Choroid plexus epithelial cell (primary cell): ENCODE measurements at regions not wholly inside any gene's neighbourhood (a gene's known extent, or its start where the extent isn't known, plus 50 kb on each side); places are given as distances from the start of the nearest gene placed in this dataset.

Experiments
- DNase-seq: peaks from one replicate; pipeline ENCODE4 v3.0.0-alpha.2; 2010; ENCODE audit warnings: low read depth
- H3K4me3 ChIP-seq: 2 replicates; pipeline ENCODE4 v1.5.1; 2011; ENCODE audit warnings: low read depth, mild to moderate bottlenecking, control low read depth, low read length, moderate library complexity
- TF ChIP-seq, protein P1 (sequence below): conservative IDR thresholded peaks from 2 replicates; pipeline ENCODE4 v1.5.1; 2011; ENCODE audit warnings: low read depth, mild to moderate bottlenecking, control low read depth, inconsistent platforms, low read length, moderate library complexity

DNA sequence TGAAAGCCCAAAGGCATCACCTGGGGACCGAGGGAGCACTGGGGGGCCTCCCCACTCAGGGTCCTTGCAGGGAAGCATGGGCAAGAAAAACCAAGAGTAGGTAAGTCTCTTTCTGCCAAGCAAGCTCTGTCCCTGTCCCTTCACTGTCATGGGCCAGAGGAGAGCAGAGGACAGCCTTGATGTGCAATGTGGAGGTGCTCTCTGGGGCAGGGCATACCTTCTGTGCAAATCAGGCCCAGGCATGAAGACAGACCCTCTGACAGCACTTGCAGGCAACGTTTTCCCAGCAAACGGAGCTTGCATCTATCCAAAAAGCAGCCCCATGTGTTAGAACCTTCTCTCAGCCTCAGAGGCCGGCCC, 192.5 kb upstream of the PWP1 start:
- H3K4me3 ChIP-seq = no peak overlapping the region
- no peak for DNase-seq
- TF ChIP-seq, protein P1, sequence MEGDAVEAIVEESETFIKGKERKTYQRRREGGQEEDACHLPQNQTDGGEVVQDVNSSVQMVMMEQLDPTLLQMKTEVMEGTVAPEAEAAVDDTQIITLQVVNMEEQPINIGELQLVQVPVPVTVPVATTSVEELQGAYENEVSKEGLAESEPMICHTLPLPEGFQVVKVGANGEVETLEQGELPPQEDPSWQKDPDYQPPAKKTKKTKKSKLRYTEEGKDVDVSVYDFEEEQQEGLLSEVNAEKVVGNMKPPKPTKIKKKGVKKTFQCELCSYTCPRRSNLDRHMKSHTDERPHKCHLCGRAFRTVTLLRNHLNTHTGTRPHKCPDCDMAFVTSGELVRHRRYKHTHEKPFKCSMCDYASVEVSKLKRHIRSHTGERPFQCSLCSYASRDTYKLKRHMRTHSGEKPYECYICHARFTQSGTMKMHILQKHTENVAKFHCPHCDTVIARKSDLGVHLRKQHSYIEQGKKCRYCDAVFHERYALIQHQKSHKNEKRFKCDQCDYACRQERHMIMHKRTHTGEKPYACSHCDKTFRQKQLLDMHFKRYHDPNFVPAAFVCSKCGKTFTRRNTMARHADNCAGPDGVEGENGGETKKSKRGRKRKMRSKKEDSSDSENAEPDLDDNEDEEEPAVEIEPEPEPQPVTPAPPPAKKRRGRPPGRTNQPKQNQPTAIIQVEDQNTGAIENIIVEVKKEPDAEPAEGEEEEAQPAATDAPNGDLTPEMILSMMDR = no peak

DNA sequence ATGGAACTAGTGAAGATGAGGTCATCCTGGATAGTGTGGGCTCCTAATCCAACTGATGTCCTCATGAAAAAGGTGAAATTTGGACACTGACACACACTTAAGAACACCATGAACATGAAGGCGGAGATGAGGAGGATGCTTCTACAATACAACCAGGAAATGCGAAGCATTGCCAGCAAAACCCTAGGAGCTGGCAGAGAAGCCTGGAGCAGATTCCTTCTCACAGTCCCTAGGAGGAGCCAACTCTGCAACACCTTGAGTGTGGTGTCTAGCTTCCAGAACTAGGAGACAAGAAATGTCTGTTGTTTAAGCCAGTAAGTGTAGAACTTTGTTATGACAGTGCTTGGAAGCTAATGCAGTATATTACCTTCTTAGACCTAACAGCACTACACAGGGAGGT, 191.9 kb upstream of the PWP1 start:
- H3K4me3 ChIP-seq = no peak overlapping the region
- TF ChIP-seq, protein P1 = no peak
- DNase-seq = no peak

DNA sequence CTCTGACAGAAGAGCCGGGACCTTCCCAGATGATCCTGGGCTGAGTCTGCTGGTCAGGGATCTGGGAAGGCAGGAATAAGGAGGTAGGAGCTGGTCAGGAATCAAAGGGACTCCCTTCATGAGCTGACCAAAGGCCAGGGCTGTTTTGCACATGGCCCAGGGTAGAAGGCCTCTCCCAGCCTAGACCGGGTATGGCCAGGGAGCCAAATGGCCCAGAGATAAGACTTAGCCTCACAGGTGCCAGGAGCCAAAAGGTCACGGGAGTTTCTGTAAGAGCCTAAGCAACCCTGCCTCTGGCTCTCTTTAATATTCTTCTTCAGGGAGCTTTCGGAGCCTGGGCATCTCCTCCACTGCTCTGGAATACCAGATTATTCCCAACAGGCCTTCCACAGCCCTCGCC, 191.3 kb upstream of the PWP1 start:
- TF ChIP-seq, protein P1 = no peak
- H3K4me3 ChIP-seq = no peak overlapping the region
- no peak for DNase-seq

DNA sequence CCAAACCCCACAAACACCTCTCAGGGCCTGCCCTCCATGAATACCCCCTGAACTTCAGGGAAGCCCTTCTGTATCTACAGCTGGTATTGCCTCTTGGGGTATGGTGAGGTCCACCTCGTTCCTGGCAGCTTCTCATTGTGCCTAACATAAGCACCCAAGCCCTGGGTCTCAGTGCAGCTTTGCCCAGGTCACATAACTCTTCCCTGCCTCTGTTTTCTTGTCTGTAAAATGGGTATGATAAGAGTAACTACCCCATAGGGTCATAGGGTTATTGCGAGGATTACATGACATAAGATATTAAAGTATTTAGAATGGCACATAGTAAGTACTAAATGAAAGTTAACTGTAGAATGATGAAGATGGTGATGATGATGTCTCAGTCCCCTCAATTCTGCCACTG, 190.0 kb upstream of the PWP1 start:
- H3K4me3 ChIP-seq = no peak overlapping the region
- DNase-seq = no peak
- TF ChIP-seq, protein P1 = no peak

DNA sequence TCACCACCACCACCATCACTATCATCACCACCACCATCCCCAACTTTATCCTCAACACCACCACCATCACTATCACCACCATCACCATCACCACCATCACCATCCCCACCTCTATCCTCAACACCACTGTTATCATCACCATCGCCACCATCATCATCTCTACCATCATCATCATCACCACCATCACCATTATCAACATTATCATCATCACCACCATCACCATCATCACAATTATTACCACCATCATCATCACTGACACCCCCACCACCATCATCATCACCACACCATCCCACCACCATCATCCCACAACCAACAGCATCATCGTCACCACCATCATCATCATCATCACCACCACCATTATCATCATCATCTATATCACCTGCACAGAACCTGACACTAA, 188.4 kb upstream of the PWP1 start:
- no peak overlapping the region for H3K4me3 ChIP-seq
- DNase-seq = no peak
- TF ChIP-seq, protein P1 = no peak

GRCh38 chr12:107500307-107500706, 185.3 kb upstream of the PWP1 start:
- TF ChIP-seq, protein P1 = no peak
- H3K4me3 ChIP-seq = no peak overlapping the region
- DNase-seq = no peak

DNA sequence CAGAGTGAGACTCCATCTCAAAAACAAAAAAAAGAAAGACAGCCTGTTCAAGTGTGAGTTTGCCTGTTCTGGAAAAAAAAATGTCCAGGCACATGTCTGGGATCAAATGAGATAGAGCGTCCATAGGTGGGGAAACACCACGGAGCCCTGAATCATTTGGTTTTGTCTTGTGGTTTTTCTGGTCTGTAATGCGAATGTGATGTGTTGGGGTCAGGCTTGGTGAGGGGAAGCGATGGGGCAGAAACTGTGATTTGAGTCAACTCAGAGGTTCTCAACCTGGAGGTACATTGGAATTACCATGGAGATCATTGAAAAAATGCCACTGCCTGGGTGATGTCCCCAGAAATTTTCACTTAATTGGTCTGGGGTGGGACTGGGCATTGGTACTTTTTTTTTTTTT, 183.9 kb upstream of the PWP1 start:
- TF ChIP-seq, protein P1 = no peak
- no peak overlapping the region for H3K4me3 ChIP-seq
- DNase-seq = no peak
